ENCODE measurements at regions not wholly inside any gene's neighbourhood (a gene's known extent, or its start where the extent isn't known, plus 50 kb on each side); places are given as distances from the start of the nearest gene placed in this dataset.

GRCh38 chr5:3209918-3210317 is 385.7 kb upstream of the IRX1 start:
- no peak for TF ChIP-seq POLR2AphosphoS5 (IDR thresholded peaks at IDR 0.05; ENCODE audit: low read depth)
- TF ChIP-seq JUNB (IDR thresholded peaks at IDR 0.05; ENCODE audit: unreplicated experiment): no peak
- TF ChIP-seq, protein P1, sequence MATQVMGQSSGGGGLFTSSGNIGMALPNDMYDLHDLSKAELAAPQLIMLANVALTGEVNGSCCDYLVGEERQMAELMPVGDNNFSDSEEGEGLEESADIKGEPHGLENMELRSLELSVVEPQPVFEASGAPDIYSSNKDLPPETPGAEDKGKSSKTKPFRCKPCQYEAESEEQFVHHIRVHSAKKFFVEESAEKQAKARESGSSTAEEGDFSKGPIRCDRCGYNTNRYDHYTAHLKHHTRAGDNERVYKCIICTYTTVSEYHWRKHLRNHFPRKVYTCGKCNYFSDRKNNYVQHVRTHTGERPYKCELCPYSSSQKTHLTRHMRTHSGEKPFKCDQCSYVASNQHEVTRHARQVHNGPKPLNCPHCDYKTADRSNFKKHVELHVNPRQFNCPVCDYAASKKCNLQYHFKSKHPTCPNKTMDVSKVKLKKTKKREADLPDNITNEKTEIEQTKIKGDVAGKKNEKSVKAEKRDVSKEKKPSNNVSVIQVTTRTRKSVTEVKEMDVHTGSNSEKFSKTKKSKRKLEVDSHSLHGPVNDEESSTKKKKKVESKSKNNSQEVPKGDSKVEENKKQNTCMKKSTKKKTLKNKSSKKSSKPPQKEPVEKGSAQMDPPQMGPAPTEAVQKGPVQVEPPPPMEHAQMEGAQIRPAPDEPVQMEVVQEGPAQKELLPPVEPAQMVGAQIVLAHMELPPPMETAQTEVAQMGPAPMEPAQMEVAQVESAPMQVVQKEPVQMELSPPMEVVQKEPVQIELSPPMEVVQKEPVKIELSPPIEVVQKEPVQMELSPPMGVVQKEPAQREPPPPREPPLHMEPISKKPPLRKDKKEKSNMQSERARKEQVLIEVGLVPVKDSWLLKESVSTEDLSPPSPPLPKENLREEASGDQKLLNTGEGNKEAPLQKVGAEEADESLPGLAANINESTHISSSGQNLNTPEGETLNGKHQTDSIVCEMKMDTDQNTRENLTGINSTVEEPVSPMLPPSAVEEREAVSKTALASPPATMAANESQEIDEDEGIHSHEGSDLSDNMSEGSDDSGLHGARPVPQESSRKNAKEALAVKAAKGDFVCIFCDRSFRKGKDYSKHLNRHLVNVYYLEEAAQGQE (IDR thresholded peaks at IDR 0.05; ENCODE audit: unreplicated experiment): no peak
- no peak for TF ChIP-seq ZNF331 (CRISPR knock-in tag; IDR thresholded peaks at IDR 0.05; ENCODE audit: low read depth)
- peaks cover 6% of the 10 kb centered on the region; the same call in 2 of the 3 replicates for H3K36me3 Mint-ChIP-seq (ENCODE audit: low read depth)
- H3F3A ChIP-seq (replicated peaks; ENCODE audit: low read depth): no peaks in the 10 kb centered on the region
- no peaks in the 10 kb centered on the region for H3K9me2 ChIP-seq (ENCODE audit: insufficient read depth)
- no peaks in the 10 kb centered on the region; the same call in 2 of the 3 replicates for H3K4me1 Mint-ChIP-seq
- no peaks in the 10 kb centered on the region for H3K27me3 ChIP-seq (ENCODE audit: insufficient read depth)
- H3K27ac ChIP-seq (ENCODE audit: low read depth): no peak overlapping the region
- peaks cover 6% of the 10 kb centered on the region for H3K9me3 Mint-ChIP-seq
- ATAC-seq (no peak), DNase-seq (ENCODE audit: low spot score) (no peak)
- H3K4me3 Mint-ChIP-seq: no peak overlapping the region
- no peaks in the 10 kb centered on the region for H4K20me1 ChIP-seq (replicated peaks; ENCODE audit: insufficient read depth)
- H3K36me3 ChIP-seq (ENCODE audit: insufficient read depth): no peaks in the 10 kb centered on the region
- no peak overlapping the region for H3K27ac Mint-ChIP-seq
- H3K4me2 ChIP-seq: no peak overlapping the region
- H3K27me3 Mint-ChIP-seq (ENCODE audit: insufficient read depth, low read depth, poor library complexity): no peaks in the 10 kb centered on the region
- H3K4me1 ChIP-seq (ENCODE audit: insufficient read depth): no peaks in the 10 kb centered on the region
- H2AFZ ChIP-seq: no peak overlapping the region
- no peak overlapping the region for H3K4me3 ChIP-seq
- H3K79me2 ChIP-seq (replicated peaks; ENCODE audit: insufficient read depth): no peaks in the 10 kb centered on the region

DNA sequence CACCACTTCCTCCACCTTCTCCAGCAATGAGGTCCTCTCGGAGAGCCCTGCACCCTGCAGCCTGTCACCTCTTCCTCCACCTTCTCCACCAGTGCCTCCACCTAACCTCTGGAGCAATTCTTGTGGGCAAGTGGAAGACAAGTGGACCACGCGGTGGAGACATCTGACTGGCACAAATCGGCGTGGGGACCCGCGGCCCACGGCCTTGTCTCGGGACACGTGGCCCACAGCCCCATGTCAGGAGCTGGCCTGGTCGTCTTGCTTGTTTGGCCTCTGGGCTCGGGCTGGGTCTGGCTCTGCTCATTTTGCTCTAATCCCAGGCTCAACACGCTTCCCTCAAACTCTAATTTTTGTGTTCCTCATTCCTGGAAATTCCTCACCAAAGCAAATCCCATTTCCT is 393.1 kb upstream of the IRX1 start:
- Mint-ChIP-seq H3K4me1 (peaks cover 5% of the 10 kb centered on the region; the same call in 2 of the 3 replicates), H3K9me3 (peaks cover 8% of the 10 kb centered on the region), H3K36me3 (ENCODE audit: low read depth) (peaks cover 11% of the 10 kb centered on the region; the same call in 2 of the 3 replicates), H3K27ac (no peak overlapping the region), H3K4me3 (no peak overlapping the region), H3K27me3 (ENCODE audit: insufficient read depth, low read depth, poor library complexity) (peaks cover 21% of the 10 kb centered on the region)
- Histone ChIP-seq H2AFZ (no peak overlapping the region), H3K4me1 (ENCODE audit: insufficient read depth) (no peaks in the 10 kb centered on the region; the same call in 1 of the 2 replicates), H3K27me3 (ENCODE audit: insufficient read depth) (peaks cover 14% of the 10 kb centered on the region), H3K27ac (ENCODE audit: low read depth) (no peak overlapping the region), H3F3A (replicated peaks; ENCODE audit: low read depth) (no peaks in the 10 kb centered on the region), H3K79me2 (replicated peaks; ENCODE audit: insufficient read depth) (no peaks in the 10 kb centered on the region), H4K20me1 (replicated peaks; ENCODE audit: insufficient read depth) (no peaks in the 10 kb centered on the region), H3K4me2 (no peak overlapping the region), H3K4me3 (no peak overlapping the region), H3K9me2 (ENCODE audit: insufficient read depth) (no peaks in the 10 kb centered on the region), H3K36me3 (ENCODE audit: insufficient read depth) (no peaks in the 10 kb centered on the region)
- ATAC-seq (no peak), DNase-seq (ENCODE audit: low spot score) (no peak)
- TF ChIP-seq EZH2 (IDR thresholded peaks at IDR 0.05; ENCODE audit: low read depth, unreplicated experiment) (no peak), NANOG (IDR thresholded peaks at IDR 0.05; ENCODE audit: borderline replicate concordance) (no peak), CREB1 (CRISPR knock-in tag; IDR thresholded peaks at IDR 0.05; ENCODE audit: low read depth) (no peak), EZH2phosphoT487 (IDR thresholded peaks at IDR 0.05; ENCODE audit: unreplicated experiment) (no peak), STAT1 (IDR thresholded peaks at IDR 0.05; ENCODE audit: unreplicated experiment) (no peak), POLR2AphosphoS5 (IDR thresholded peaks at IDR 0.05; ENCODE audit: low read depth) (no peak), ZNF331 (CRISPR knock-in tag; IDR thresholded peaks at IDR 0.05; ENCODE audit: low read depth) (no peak), ZNF114 (CRISPR knock-in tag; IDR thresholded peaks at IDR 0.05) (no peak)
- TF ChIP-seq, protein P2, sequence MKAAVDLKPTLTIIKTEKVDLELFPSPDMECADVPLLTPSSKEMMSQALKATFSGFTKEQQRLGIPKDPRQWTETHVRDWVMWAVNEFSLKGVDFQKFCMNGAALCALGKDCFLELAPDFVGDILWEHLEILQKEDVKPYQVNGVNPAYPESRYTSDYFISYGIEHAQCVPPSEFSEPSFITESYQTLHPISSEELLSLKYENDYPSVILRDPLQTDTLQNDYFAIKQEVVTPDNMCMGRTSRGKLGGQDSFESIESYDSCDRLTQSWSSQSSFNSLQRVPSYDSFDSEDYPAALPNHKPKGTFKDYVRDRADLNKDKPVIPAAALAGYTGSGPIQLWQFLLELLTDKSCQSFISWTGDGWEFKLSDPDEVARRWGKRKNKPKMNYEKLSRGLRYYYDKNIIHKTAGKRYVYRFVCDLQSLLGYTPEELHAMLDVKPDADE (IDR thresholded peaks at IDR 0.05): no peak
- TF ChIP-seq, protein P3, sequence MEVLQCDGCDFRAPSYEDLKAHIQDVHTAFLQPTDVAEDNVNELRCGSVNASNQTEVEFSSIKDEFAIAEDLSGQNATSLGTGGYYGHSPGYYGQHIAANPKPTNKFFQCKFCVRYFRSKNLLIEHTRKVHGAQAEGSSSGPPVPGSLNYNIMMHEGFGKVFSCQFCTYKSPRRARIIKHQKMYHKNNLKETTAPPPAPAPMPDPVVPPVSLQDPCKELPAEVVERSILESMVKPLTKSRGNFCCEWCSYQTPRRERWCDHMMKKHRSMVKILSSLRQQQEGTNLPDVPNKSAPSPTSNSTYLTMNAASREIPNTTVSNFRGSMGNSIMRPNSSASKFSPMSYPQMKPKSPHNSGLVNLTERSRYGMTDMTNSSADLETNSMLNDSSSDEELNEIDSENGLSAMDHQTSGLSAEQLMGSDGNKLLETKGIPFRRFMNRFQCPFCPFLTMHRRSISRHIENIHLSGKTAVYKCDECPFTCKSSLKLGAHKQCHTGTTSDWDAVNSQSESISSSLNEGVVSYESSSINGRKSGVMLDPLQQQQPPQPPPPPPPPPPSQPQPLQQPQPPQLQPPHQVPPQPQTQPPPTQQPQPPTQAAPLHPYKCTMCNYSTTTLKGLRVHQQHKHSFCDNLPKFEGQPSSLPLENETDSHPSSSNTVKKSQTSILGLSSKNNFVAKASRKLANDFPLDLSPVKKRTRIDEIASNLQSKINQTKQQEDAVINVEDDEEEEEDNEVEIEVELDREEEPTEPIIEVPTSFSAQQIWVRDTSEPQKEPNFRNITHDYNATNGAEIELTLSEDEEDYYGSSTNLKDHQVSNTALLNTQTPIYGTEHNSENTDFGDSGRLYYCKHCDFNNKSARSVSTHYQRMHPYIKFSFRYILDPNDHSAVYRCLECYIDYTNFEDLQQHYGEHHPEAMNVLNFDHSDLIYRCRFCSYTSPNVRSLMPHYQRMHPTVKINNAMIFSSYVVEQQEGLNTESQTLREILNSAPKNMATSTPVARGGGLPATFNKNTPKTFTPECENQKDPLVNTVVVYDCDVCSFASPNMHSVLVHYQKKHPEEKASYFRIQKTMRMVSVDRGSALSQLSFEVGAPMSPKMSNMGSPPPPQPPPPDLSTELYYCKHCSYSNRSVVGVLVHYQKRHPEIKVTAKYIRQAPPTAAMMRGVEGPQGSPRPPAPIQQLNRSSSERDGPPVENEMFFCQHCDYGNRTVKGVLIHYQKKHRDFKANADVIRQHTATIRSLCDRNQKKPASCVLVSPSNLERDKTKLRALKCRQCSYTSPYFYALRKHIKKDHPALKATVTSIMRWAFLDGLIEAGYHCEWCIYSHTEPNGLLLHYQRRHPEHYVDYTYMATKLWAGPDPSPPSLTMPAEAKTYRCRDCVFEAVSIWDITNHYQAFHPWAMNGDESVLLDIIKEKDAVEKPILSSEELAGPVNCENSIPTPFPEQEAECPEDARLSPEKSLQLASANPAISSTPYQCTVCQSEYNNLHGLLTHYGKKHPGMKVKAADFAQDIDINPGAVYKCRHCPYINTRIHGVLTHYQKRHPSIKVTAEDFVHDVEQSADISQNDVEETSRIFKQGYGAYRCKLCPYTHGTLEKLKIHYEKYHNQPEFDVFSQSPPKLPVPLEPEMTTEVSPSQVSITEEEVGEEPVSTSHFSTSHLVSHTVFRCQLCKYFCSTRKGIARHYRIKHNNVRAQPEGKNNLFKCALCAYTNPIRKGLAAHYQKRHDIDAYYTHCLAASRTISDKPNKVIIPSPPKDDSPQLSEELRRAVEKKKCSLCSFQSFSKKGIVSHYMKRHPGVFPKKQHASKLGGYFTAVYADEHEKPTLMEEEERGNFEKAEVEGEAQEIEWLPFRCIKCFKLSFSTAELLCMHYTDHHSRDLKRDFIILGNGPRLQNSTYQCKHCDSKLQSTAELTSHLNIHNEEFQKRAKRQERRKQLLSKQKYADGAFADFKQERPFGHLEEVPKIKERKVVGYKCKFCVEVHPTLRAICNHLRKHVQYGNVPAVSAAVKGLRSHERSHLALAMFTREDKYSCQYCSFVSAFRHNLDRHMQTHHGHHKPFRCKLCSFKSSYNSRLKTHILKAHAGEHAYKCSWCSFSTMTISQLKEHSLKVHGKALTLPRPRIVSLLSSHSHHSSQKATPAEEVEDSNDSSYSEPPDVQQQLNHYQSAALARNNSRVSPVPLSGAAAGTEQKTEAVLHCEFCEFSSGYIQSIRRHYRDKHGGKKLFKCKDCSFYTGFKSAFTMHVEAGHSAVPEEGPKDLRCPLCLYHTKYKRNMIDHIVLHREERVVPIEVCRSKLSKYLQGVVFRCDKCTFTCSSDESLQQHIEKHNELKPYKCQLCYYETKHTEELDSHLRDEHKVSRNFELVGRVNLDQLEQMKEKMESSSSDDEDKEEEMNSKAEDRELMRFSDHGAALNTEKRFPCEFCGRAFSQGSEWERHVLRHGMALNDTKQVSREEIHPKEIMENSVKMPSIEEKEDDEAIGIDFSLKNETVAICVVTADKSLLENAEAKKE (CRISPR knock-in tag; IDR thresholded peaks at IDR 0.05): no peak
